K562 (cell line): ENCODE measurements at regions not wholly inside any gene's neighbourhood (a gene's known extent, or its start where the extent isn't known, plus 50 kb on each side); places are given as distances from the start of the nearest gene placed in this dataset.

ENCODE experiments used
- ATAC-seq: fragments of 200-7000 bp; cut with Tn5 transposase; 3 replicates; pipeline ENCODE4 v1.9.1; 2020; ENCODE audit warnings: moderate library complexity
- BruUV-seq: library from RNA; stranded (reverse); fragments of 400-500 nt; replicated peaks from 2 replicates; lab custom pipeline; 2021; lab: Mats Ljungman, UMichigan
- CTCF ChIA-PET: fragments of 300-600 bp; formaldehyde crosslinking; extraction: SDS; loops from one replicate; lab custom pipeline; 2021; ENCODE audit warnings: low intra/inter-chr PET ratio; lab: Yijun Ruan, JAX
- POLR2A ChIA-PET: fragments of 300-600, 350-650 bp; sonication (Branson Sonifier 250); formaldehyde crosslinking; extraction: SDS; loops from one replicate; lab custom pipeline; 2021; ENCODE audit warnings: antibody characterized with exemption, inconsistent platforms; lab: Yijun Ruan, JAX
- DNase-seq, 4 experiments: peaks; one replicate each; pipeline versions ENCODE4 v3.0.0 to v3.0.0-alpha.2; 2011 to 2018; ENCODE audit warnings: low spot score in 3 of 4, mixed read lengths in 3 of 4; ENCODE audit errors: extremely low read depth in 1 of 4
- FAIRE-seq: peaks from 2 replicates; lab custom pipeline; 2011; peaks lifted over from hg19 to GRCh38; lab: Jason Lieb, UNC
- H2AFZ ChIP-seq: 2 replicates; pipeline ENCODE4 v1.6.0; 2011; ENCODE audit warnings: low read depth, low read length, control low read depth, inconsistent platforms
- H3K27ac ChIP-seq: fragments of 200-600 bp; 3 replicates; pipeline ENCODE4 v1.8.0; 2011; ENCODE audit warnings: low read depth, mild to moderate bottlenecking, control low read depth, inconsistent platforms, low read length, moderate library complexity, mixed read lengths; ENCODE audit errors: extremely low read depth
- H3K27me3 ChIP-seq, 2 experiments: fragments of 300-600 bp in 1 of 2; 2 replicates in 1 of 2; 3 replicates in 1 of 2; pipeline versions ENCODE4 v1.6.0 to v1.8.0; 2011; ENCODE audit warnings: inconsistent platforms in 2 of 2, low read length in 2 of 2, mild to moderate bottlenecking in 1 of 2, mixed read lengths in 1 of 2, moderate library complexity in 1 of 2; ENCODE audit not compliant: control insufficient read depth in 2 of 2, insufficient read depth in 2 of 2
- H3K36me3 ChIP-seq: fragments of 300-600 bp; 3 replicates; pipeline ENCODE4 v1.8.0; 2011; ENCODE audit warnings: mild to moderate bottlenecking, low read length, inconsistent platforms; ENCODE audit not compliant: control insufficient read depth, insufficient read depth
- H3K4me1 ChIP-seq, 2 experiments: fragments of 200-600 bp in 1 of 2; replicated peaks in 1 of 2; 2 replicates in 1 of 2; 3 replicates in 1 of 2; pipeline versions ENCODE4 v1.5.1 to v1.8.0; 2011; ENCODE audit warnings: inconsistent platforms in 2 of 2, low read length in 2 of 2, mild to moderate bottlenecking in 1 of 2, mixed read lengths in 1 of 2, moderate library complexity in 1 of 2; ENCODE audit not compliant: control insufficient read depth in 2 of 2, insufficient read depth in 2 of 2
- H3K4me2 ChIP-seq: 2 replicates; pipeline ENCODE4 v1.6.1; 2011; ENCODE audit warnings: low read length, control low read depth, inconsistent platforms, mixed read lengths; ENCODE audit not compliant: insufficient read depth
- H3K4me3 ChIP-seq: fragments of 200-600 bp; sonication (generic), shearing (Covaris generic); 2 replicates; pipeline ENCODE4 v1.5.1; 2016; ENCODE audit warnings: control low read depth, inconsistent platforms
- H3K79me2 ChIP-seq: fragments of 200-600 bp; 3 replicates; pipeline ENCODE4 v1.8.0; 2011; ENCODE audit warnings: low read length, inconsistent platforms; ENCODE audit not compliant: control insufficient read depth, insufficient read depth
- H3K9ac ChIP-seq, 2 experiments: 2 replicates each; pipeline versions ENCODE4 v1.6.0 to v1.6.1; 2011; ENCODE audit warnings: low read depth in 2 of 2, low read length in 2 of 2, control low read depth in 1 of 2, inconsistent platforms in 1 of 2, mild to moderate bottlenecking in 1 of 2, mixed read lengths in 1 of 2; ENCODE audit not compliant: insufficient read depth in 1 of 2
- H3K9me1 ChIP-seq: one replicate; pipeline ENCODE4 v1.6.0; 2011; ENCODE audit warnings: inconsistent platforms, mild to moderate bottlenecking, low read length, moderate library complexity; ENCODE audit not compliant: control insufficient read depth, insufficient read depth
- H3K9me3 ChIP-seq: replicated peaks from 2 replicates; pipeline ENCODE4 v1.5.1; 2011; ENCODE audit warnings: low read depth, low read length, inconsistent platforms; ENCODE audit not compliant: control insufficient read depth, insufficient read depth
- H4K20me1 ChIP-seq: replicated peaks from 2 replicates; pipeline ENCODE4 v1.6.1; 2011; ENCODE audit warnings: low read length, inconsistent platforms, mixed read lengths; ENCODE audit not compliant: control insufficient read depth, insufficient read depth
- EGR1 ChIP-seq: fragments of 450-650 bp; conservative IDR thresholded peaks from 2 replicates; pipeline ENCODE4 v1.6.1; 2017; ENCODE audit warnings: mild to moderate bottlenecking
- STAT6 ChIP-seq: sonication (generic); formaldehyde crosslinking; IDR thresholded peaks from 2 replicates; pipeline ENCODE4 v1.8.1; 2023; ENCODE audit warnings: mild to moderate bottlenecking, missing genetic modification reagents
- ZNF764 ChIP-seq: fragments of 250-450 bp; sonication (Bioruptor Pico); IDR thresholded peaks from 2 replicates; pipeline ENCODE4 v1.4.0; 2020; ENCODE audit warnings: low read depth, mild to moderate bottlenecking, moderate library complexity
- WGBS: fragments of 100-300 bp; shearing (Covaris generic); methylation state at CpG from one replicate; pipeline ENCODE4 v1.1.6; 2016; ENCODE audit warnings: low coverage, mixed read lengths; ENCODE audit not compliant: insufficient coverage; ENCODE audit errors: missing lambda C conversion rate; 5-methylcytosine and 5-hydroxymethylcytosine counted together
- in situ Hi-C: fragments of 300-500 bp; cut with MboI; formaldehyde crosslinking; loops from 4 replicates; pipeline ENCODE4 v1.15.0; 2018; ENCODE audit warnings: inconsistent platforms, mixed read lengths
- intact Hi-C: fragments of 100-400 bp; cut with micrococcal nuclease; formaldehyde crosslinking; loops from 2 replicates; pipeline ENCODE4 v1.14.2; 2022
- TF ChIP-seq, protein P1 (sequence below), 3 experiments: fragments of 200-800 bp in 1 of 3; sonication (Bioruptor generic) in 1 of 3; sonication (generic) in 1 of 3; formaldehyde crosslinking in 1 of 3; IDR thresholded peaks; 2 replicates each; pipeline versions ENCODE4 v1.6.1 to v1.8.0; 2016 to 2022; ENCODE audit warnings: mild to moderate bottlenecking in 2 of 3, missing compliant biosample characterization in 2 of 3, missing genetic modification characterization in 2 of 3, missing genetic modification reagents in 1 of 3

DNA sequence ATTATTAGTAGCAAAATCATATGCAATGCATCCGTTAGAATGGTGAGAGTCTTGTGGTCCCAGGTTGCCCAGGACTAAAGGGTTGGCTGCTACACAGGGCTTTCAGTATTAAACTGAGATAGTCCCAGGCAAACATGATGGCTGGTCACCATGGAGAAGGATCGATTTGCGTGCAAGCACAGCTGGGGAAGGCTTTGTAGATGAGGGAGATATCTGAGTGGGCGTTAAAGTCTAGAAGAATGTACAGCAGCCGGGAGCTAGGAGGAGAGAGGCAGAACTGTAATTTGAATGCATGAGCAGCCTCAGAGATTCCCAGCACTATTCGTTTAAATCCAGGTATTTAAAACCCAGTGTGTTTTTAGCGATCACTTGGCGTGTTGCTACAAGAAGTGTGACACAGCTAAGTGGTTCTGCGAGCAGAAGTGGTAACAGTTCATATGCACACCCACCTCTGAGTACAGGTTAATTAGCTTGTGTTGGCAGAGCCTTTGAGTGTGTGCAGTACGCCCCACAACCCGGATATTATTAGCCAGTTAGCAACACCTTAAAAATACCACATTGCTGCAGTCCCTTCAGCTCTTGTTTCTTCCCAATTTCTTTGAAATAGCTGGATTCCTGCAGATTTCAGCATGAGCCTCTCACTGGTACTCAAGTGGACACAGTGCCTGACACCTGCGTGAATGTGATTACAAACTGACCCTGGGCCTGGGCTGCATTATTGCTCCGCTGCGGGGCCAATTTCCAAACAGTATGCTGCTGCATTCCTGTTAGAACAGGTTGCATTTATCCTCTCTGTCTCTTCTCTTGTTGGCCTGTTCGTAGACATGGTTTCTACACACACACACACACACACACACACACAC is 67.2 kb upstream of the SCAF4 start:
- in situ Hi-C loops (loop anchor here (10.0 kb wide), 1 partner anchor 446 kb away; no protein-coding TSS in a partner anchor), intact Hi-C loops (no loop called here)
- DNase-seq = no peak
- 0 out of 2 replicates have a peak, but pooled peaks have one; percentile 6 for TF ChIP-seq EGR1
- TF ChIP-seq STAT6 (CRISPR knock-in tag) = no peak
- TF ChIP-seq ZNF764 (CRISPR knock-in tag) = no peak
- TF ChIP-seq, protein P1, sequence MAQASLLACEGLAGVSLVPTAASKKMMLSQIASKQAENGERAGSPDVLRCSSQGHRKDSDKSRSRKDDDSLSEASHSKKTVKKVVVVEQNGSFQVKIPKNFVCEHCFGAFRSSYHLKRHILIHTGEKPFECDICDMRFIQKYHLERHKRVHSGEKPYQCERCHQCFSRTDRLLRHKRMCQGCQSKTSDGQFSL (CRISPR knock-in tag; IDR thresholded peaks at IDR 0.05) = no peak
- TF ChIP-seq, protein P1 (tag; IDR thresholded peaks at IDR 0.05) = no peak
- ChIA-PET CTCF (no interaction called here), POLR2A (interaction anchor here (2.3 kb wide), 1 partner anchor 9 kb away, joined by 6 read pairs; no protein-coding TSS in a partner anchor)
- H3K36me3 ChIP-seq = no peaks in the 10 kb centered on the region
- H3K27me3 ChIP-seq = peaks cover 42 to 44% of the 10 kb centered on the region in 2 experiments
- H3K9me3 ChIP-seq = no peaks in the 10 kb centered on the region
- no peak overlapping the region for H3K27ac ChIP-seq
- peak; percentile 24 for ATAC-seq
- no peaks in the 10 kb centered on the region for H3K79me2 ChIP-seq
- peaks cover 8% of the 10 kb centered on the region; the same call in 1 of the 2 replicates for H4K20me1 ChIP-seq
- 1% methylated on average over 15 of the region's 15 CpGs for WGBS
- H3K4me1 ChIP-seq = no peaks in the 10 kb centered on the region
- no peak overlapping the region for H3K4me3 ChIP-seq
- H2AFZ ChIP-seq = no peak overlapping the region
- FAIRE-seq = no peak
- no peak overlapping the region for H3K9ac ChIP-seq
- H3K9me1 ChIP-seq = no peaks in the 10 kb centered on the region
- H3K4me2 ChIP-seq = no peak overlapping the region
- BruUV-seq = no TSS peak
